ENCODE measurements at regions not wholly inside any gene's neighbourhood (a gene's known extent, or its start where the extent isn't known, plus 50 kb on each side); places are given as distances from the start of the nearest gene placed in this dataset.

- in situ Hi-C loops (cut with MboI; ENCODE audit: low sequenced_read_pairs), result no loop called here
Measured at GRCh38 chrX:80246271-80246670, 174.0 kb upstream of the TENT5D start.

DNA sequence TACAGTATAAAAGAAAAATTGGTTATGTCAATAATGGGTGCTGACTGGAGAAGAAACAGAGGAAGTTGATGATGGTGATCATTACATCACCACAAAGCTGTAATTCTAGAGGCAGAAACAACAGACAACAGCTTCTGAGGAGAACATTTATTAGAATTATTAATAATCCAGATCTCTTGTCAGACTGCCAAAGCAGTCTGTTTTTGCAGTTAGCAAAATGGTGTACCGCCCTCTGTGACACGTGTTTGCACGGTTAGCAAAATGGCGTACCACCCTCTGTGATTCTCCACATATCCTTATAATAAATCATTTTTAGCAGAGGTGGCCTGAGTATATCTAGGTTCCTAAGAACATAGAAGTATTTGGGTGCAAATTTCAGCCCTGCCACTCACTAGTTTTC is 154.0 kb upstream of the TENT5D start:
- Histone ChIP-seq H3K4me3 (no peak overlapping the region), H3K9me3 (no peaks in the 10 kb centered on the region), H3K4me1 (no peaks in the 10 kb centered on the region), H3K36me3 (replicated peaks) (no peaks in the 10 kb centered on the region), H3K27me3 (ENCODE audit: low read depth) (no peaks in the 10 kb centered on the region)
- DNase-seq (ENCODE audit: low spot score in 2 of 2), result no peak
- in situ Hi-C loops (cut with MboI; ENCODE audit: low sequenced_read_pairs), result no loop called here

More at GRCh38 chrX:80246271-80246670, 174.0 kb upstream of the TENT5D start:
- H3K4me3 ChIP-seq, result no peak overlapping the region
- no peaks in the 10 kb centered on the region for H3K9me3 ChIP-seq
- no peaks in the 10 kb centered on the region for H3K4me1 ChIP-seq
- no peaks in the 10 kb centered on the region for H3K36me3 ChIP-seq (replicated peaks)
- no peak for DNase-seq (ENCODE audit: low spot score in 2 of 2)
- no peaks in the 10 kb centered on the region for H3K27me3 ChIP-seq (ENCODE audit: low read depth)

DNA sequence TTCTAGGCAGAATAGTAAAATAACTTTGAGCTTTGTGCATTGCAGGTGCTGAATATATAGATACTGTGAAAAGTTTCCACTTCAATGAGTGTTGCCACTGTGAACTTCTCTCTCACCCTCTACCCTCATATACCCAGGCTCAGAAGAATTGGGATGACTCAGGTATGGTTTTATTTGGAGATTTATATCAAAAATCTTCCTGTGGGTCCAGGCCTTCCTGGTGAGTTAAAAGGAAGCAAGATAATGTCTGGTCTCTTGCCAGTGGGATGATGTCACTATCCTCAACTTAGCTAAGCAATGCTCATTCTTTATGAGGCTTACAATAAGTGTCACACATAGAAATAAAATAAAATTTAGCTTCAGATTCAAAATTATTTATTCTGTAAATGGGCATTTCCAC is 153.3 kb upstream of the TENT5D start:
- Histone ChIP-seq H3K4me3 (no peak overlapping the region), H3K9me3 (no peaks in the 10 kb centered on the region), H3K4me1 (no peaks in the 10 kb centered on the region), H3K36me3 (replicated peaks) (no peaks in the 10 kb centered on the region), H3K27me3 (ENCODE audit: low read depth) (no peaks in the 10 kb centered on the region)
- no peak for DNase-seq (ENCODE audit: low spot score in 2 of 2)
- in situ Hi-C loops (cut with MboI; ENCODE audit: low sequenced_read_pairs), result no loop called here

DNA sequence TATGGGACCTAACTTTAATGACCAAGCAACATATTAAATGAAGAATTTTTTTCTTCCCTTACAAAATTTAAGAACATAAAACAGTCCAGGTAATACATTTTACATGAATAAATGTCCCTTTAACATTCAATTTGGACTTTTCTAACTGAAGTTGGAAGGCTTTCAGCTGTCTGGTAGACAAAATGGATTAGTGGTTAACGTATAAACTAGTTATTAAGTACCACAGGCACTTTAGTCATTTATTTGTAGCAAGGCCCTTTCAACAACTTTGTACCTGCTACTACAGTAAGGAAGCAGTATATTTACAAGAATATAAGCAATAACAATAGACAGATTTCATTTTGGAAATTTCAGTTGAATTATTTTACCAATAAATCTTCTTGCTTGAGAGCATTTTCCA is 152.5 kb upstream of the TENT5D start:
- Histone ChIP-seq H3K9me3 (no peaks in the 10 kb centered on the region), H3K36me3 (replicated peaks) (no peaks in the 10 kb centered on the region), H3K4me3 (no peak overlapping the region), H3K4me1 (no peaks in the 10 kb centered on the region), H3K27me3 (ENCODE audit: low read depth) (no peaks in the 10 kb centered on the region)
- no peak for DNase-seq (ENCODE audit: low spot score in 2 of 2)
- in situ Hi-C loops (cut with MboI; ENCODE audit: low sequenced_read_pairs), result no loop called here

GRCh38 chrX:80282535-80282934 is 137.7 kb upstream of the TENT5D start:
- no peak overlapping the region for H3K4me3 ChIP-seq
- H3K36me3 ChIP-seq (replicated peaks), result no peaks in the 10 kb centered on the region
- H3K9me3 ChIP-seq, result no peaks in the 10 kb centered on the region
- in situ Hi-C loops (cut with MboI; ENCODE audit: low sequenced_read_pairs), result no loop called here
- DNase-seq (ENCODE audit: low spot score in 2 of 2), result no peak
- no peaks in the 10 kb centered on the region for H3K4me1 ChIP-seq
- H3K27me3 ChIP-seq (ENCODE audit: low read depth), result no peaks in the 10 kb centered on the region

DNA sequence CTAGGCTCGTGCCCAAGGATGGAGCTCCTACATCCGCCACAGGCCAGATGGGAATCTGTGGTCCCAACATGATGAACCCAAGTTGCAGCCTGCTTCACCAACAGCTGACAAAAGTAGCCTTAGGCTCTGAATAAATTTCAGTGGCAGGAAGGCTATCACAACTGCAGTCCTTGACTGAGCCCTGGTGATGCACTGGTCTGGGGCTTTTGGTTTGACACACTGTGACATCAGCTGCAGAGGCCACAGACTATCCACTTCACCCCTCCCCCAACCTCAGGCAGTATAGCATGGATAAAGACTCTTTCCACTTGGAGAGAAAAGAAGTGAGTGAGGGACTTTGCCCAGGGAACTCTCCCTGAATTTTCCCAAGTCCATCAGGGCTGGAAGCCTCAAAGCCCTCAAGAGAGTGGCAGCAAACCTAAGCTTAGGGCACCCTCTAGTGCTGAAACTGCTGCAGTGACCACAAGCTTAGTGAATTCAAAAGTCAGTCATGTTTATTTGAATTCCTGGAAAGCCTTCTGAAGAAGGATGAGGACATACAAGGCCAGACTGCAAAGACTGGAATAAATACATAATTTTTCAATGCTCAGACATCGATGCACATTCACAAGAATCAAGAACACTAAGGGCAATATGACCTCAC is 135.0 kb upstream of the TENT5D start:
- Histone ChIP-seq H3K4me3 (no peak overlapping the region), H3K36me3 (replicated peaks) (no peaks in the 10 kb centered on the region), H3K27me3 (ENCODE audit: low read depth) (no peaks in the 10 kb centered on the region), H3K9me3 (no peaks in the 10 kb centered on the region), H3K4me1 (no peaks in the 10 kb centered on the region)
- in situ Hi-C loops (cut with MboI; ENCODE audit: low sequenced_read_pairs), result no loop called here
- DNase-seq (ENCODE audit: low spot score in 2 of 2), result peak; percentile 11 to 56

GRCh38 chrX:80290834-80291233 is 129.4 kb upstream of the TENT5D start:
- in situ Hi-C loops (cut with MboI; ENCODE audit: low sequenced_read_pairs), result no loop called here
- Histone ChIP-seq H3K9me3 (no peaks in the 10 kb centered on the region), H3K27me3 (ENCODE audit: low read depth) (no peaks in the 10 kb centered on the region), H3K36me3 (replicated peaks) (no peaks in the 10 kb centered on the region), H3K4me1 (no peaks in the 10 kb centered on the region), H3K4me3 (no peak overlapping the region)
- no peak for DNase-seq (ENCODE audit: low spot score in 2 of 2)

- Histone ChIP-seq H3K4me3 (no peak overlapping the region), H3K27me3 (ENCODE audit: low read depth) (no peaks in the 10 kb centered on the region), H3K36me3 (replicated peaks) (no peaks in the 10 kb centered on the region), H3K4me1 (no peaks in the 10 kb centered on the region), H3K9me3 (no peaks in the 10 kb centered on the region)
- no peak for DNase-seq (ENCODE audit: low spot score in 2 of 2)
- in situ Hi-C loops (cut with MboI; ENCODE audit: low sequenced_read_pairs), result no loop called here
Measured at GRCh38 chrX:80293354-80293753, 126.9 kb upstream of the TENT5D start.

DNA sequence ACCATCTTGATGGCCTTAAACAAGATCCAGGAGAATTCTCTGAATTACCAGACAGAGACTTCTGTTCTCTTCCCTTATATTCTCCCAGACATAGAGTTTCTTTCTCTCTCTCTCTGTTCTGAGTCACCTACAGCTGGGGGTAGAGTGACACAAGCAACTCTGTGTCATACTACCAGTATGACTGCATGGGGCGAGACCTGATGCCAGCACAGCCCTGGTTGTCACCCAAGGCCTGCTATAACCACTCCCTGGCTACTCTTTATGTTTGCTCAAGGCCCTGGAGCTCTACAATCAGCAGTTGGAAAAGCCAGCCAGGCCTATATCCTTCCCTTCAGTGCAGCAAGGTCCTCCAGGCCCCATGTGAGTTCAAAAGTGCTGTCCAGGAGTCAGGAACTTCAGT is 114.2 kb upstream of the TENT5D start:
- H3K4me3 ChIP-seq, result no peak overlapping the region
- H3K4me1 ChIP-seq, result no peaks in the 10 kb centered on the region
- H3K27me3 ChIP-seq (ENCODE audit: low read depth), result no peaks in the 10 kb centered on the region
- no peaks in the 10 kb centered on the region for H3K9me3 ChIP-seq
- no peaks in the 10 kb centered on the region for H3K36me3 ChIP-seq (replicated peaks)
- no peak for DNase-seq (ENCODE audit: low spot score in 2 of 2)
- in situ Hi-C loops (cut with MboI; ENCODE audit: low sequenced_read_pairs), result no loop called here

GRCh38 chrX:80312448-80312847 is 107.8 kb upstream of the TENT5D start:
- H3K4me3 ChIP-seq, result no peak overlapping the region
- H3K27me3 ChIP-seq (ENCODE audit: low read depth), result no peaks in the 10 kb centered on the region
- in situ Hi-C loops (cut with MboI; ENCODE audit: low sequenced_read_pairs), result no loop called here

GRCh38 chrX:80316526-80316925 is 103.7 kb upstream of the TENT5D start:
- Histone ChIP-seq H3K4me1 (no peaks in the 10 kb centered on the region), H3K9me3 (no peaks in the 10 kb centered on the region), H3K36me3 (replicated peaks) (no peaks in the 10 kb centered on the region), H3K4me3 (no peak overlapping the region), H3K27me3 (ENCODE audit: low read depth) (no peaks in the 10 kb centered on the region)
- in situ Hi-C loops (cut with MboI; ENCODE audit: low sequenced_read_pairs), result no loop called here
- DNase-seq (ENCODE audit: low spot score in 2 of 2), result no peak

More at GRCh38 chrX:80312448-80312847, 107.8 kb upstream of the TENT5D start:
- no peaks in the 10 kb centered on the region for H3K9me3 ChIP-seq
- DNase-seq (ENCODE audit: low spot score in 2 of 2), result no peak
- H3K36me3 ChIP-seq (replicated peaks), result no peaks in the 10 kb centered on the region
- no peaks in the 10 kb centered on the region for H3K4me1 ChIP-seq

DNA sequence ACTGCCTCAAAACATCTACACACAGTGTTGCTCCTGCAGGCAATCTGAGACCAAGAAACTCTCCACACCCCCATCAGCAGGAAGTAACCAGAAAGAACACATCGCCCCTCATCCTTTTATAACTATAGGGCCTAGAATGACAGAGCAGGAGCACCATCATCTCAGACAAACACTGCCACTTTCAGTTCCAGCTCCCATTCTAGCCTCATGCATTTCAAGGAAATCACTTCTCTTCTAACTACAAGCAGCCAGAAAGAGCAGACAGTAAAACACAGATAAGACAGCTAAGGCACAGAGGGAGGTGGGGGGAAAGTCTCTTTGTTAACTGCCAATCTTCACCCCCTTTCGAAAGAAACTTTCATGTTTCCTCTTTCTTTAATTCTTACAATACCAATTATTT is 102.6 kb upstream of the TENT5D start:
- H3K27me3 ChIP-seq (ENCODE audit: low read depth), result no peaks in the 10 kb centered on the region
- H3K4me3 ChIP-seq, result no peak overlapping the region
- H3K4me1 ChIP-seq, result no peaks in the 10 kb centered on the region
- H3K36me3 ChIP-seq (replicated peaks), result no peaks in the 10 kb centered on the region
- no peaks in the 10 kb centered on the region for H3K9me3 ChIP-seq
- in situ Hi-C loops (cut with MboI; ENCODE audit: low sequenced_read_pairs), result no loop called here
- DNase-seq (ENCODE audit: low spot score in 2 of 2), result no peak

DNA sequence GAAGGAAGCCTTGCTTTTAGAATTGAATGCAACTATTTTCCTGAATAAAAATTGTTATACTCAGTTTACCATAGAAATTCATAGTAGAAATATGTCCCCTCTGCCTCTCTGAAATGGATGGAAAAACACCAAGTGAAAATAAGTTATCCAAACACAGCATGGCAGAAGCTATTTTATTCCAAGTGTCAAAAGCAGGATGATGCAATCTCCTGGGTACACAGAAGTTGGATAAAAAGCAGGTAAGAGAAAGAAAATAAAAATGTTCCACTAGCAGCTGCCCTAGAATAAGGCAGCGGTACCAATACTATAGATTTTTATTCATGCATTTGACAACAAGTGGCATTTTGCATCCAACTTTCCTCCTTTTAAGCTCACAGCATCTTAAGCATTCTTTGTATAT is 89.0 kb upstream of the TENT5D start:
- no peak overlapping the region for H3K4me3 ChIP-seq
- no peaks in the 10 kb centered on the region for H3K36me3 ChIP-seq (replicated peaks)
- DNase-seq (ENCODE audit: low spot score in 2 of 2), result no peak
- H3K9me3 ChIP-seq, result no peaks in the 10 kb centered on the region
- in situ Hi-C loops (cut with MboI; ENCODE audit: low sequenced_read_pairs), result no loop called here
- H3K27me3 ChIP-seq (ENCODE audit: low read depth), result no peaks in the 10 kb centered on the region
- H3K4me1 ChIP-seq, result no peaks in the 10 kb centered on the region

GRCh38 chrX:80334583-80334982 is 85.7 kb upstream of the TENT5D start:
- Histone ChIP-seq H3K27me3 (ENCODE audit: low read depth) (no peaks in the 10 kb centered on the region), H3K9me3 (no peaks in the 10 kb centered on the region), H3K36me3 (replicated peaks) (no peaks in the 10 kb centered on the region), H3K4me3 (no peak overlapping the region), H3K4me1 (no peaks in the 10 kb centered on the region)
- DNase-seq (ENCODE audit: low spot score in 2 of 2), result no peak
- in situ Hi-C loops (cut with MboI; ENCODE audit: low sequenced_read_pairs), result no loop called here
